Body of pancreas (tissue), 4 donors: ENCODE measurements at regions not wholly inside any gene's neighbourhood (a gene's known extent, or its start where the extent isn't known, plus 50 kb on each side); places are given as distances from the start of the nearest gene placed in this dataset.

Source experiments
- CTCF ChIP-seq, 7 experiments: fragments of 450-650 bp in 4 of 7; fragments of 200-600 bp in 3 of 7; sonication (generic) in 3 of 7; IDR thresholded peaks; one replicate each; pipeline ENCODE4 v1.5.1; 2016 to 2019; ENCODE audit warnings: antibody characterized with exemption in 7 of 7
- POLR2A ChIP-seq, 3 donors: fragments of 450-650 bp; IDR thresholded peaks; one replicate each; pipeline ENCODE4 v1.6.1; 2016; ENCODE audit warnings: antibody characterized with exemption in 3 of 3, mild to moderate bottlenecking in 2 of 3

- no peak for TF ChIP-seq CTCF (IDR thresholded peaks at IDR 0.05)
- TF ChIP-seq POLR2A (IDR thresholded peaks at IDR 0.05) = no peak
Observed at GRCh38 chr18:44541781-44542180, 138.9 kb upstream of the SETBP1 start.
